ENCODE measurements at regions not wholly inside any gene's neighbourhood (a gene's known extent, or its start where the extent isn't known, plus 50 kb on each side); places are given as distances from the start of the nearest gene placed in this dataset.
"Not testable (repeated sequence)": the region's sequence is repeated elsewhere in the genome, so short reads cannot be mapped to it uniquely, and the experiment has no call there.

GRCh38 chr16:51834794-51835193 lies 683.7 kb upstream of the SALL1 start:
- H3K4me3 ChIP-seq (ENCODE audit: insufficient read depth, low read depth, low read length, poor library complexity, severe bottlenecking), result no peak overlapping the region
- H3K27me3 ChIP-seq (replicated peaks; ENCODE audit: control insufficient read depth, insufficient read depth, low read length, poor library complexity, severe bottlenecking), result no peaks in the 10 kb centered on the region
- H3K27ac ChIP-seq (ENCODE audit: insufficient read depth, low read length, poor library complexity, severe bottlenecking), result no peak overlapping the region
- no peaks in the 10 kb centered on the region for H3K36me3 ChIP-seq (ENCODE audit: control insufficient read depth, insufficient read depth, low read length)
- H3K4me1 ChIP-seq (ENCODE audit: control insufficient read depth, insufficient read depth, low read length, poor library complexity, severe bottlenecking), result no peaks in the 10 kb centered on the region
- DNase-seq, result no peak
- no peaks in the 10 kb centered on the region for H3K9me3 ChIP-seq (ENCODE audit: control insufficient read depth, low read length)

- Histone ChIP-seq H3K4me3 (ENCODE audit: insufficient read depth, low read depth, low read length, poor library complexity, severe bottlenecking) (no peak overlapping the region), H3K36me3 (ENCODE audit: control insufficient read depth, insufficient read depth, low read length) (no peaks in the 10 kb centered on the region), H3K27ac (ENCODE audit: insufficient read depth, low read length, poor library complexity, severe bottlenecking) (no peak overlapping the region), H3K27me3 (replicated peaks; ENCODE audit: control insufficient read depth, insufficient read depth, low read length, poor library complexity, severe bottlenecking) (no peaks in the 10 kb centered on the region), H3K9me3 (ENCODE audit: control insufficient read depth, low read length) (no peaks in the 10 kb centered on the region), H3K4me1 (ENCODE audit: control insufficient read depth, insufficient read depth, low read length, poor library complexity, severe bottlenecking) (no peaks in the 10 kb centered on the region)
- DNase-seq, result no peak
Observed at GRCh38 chr16:51834133-51834532, 683.1 kb upstream of the SALL1 start.

GRCh38 chr16:51831595-51832367 lies 680.7 kb upstream of the SALL1 start:
- DNase-seq, result no peak
- Histone ChIP-seq H3K27me3 (replicated peaks; ENCODE audit: control insufficient read depth, insufficient read depth, low read length, poor library complexity, severe bottlenecking) (no peaks in the 10 kb centered on the region), H3K4me3 (ENCODE audit: insufficient read depth, low read depth, low read length, poor library complexity, severe bottlenecking) (no peak overlapping the region), H3K9me3 (ENCODE audit: control insufficient read depth, low read length) (no peaks in the 10 kb centered on the region), H3K36me3 (ENCODE audit: control insufficient read depth, insufficient read depth, low read length) (no peaks in the 10 kb centered on the region), H3K4me1 (ENCODE audit: control insufficient read depth, insufficient read depth, low read length, poor library complexity, severe bottlenecking) (no peaks in the 10 kb centered on the region), H3K27ac (ENCODE audit: insufficient read depth, low read length, poor library complexity, severe bottlenecking) (no peak overlapping the region)

- H3K36me3 ChIP-seq (ENCODE audit: control insufficient read depth, insufficient read depth, low read length); DNase-seq; H3K4me1 ChIP-seq (ENCODE audit: control insufficient read depth, insufficient read depth, low read length, poor library complexity, severe bottlenecking); H3K4me3 ChIP-seq (ENCODE audit: insufficient read depth, low read depth, low read length, poor library complexity, severe bottlenecking); H3K27ac ChIP-seq (ENCODE audit: insufficient read depth, low read length, poor library complexity, severe bottlenecking); H3K9me3 ChIP-seq (ENCODE audit: control insufficient read depth, low read length); H3K27me3 ChIP-seq (replicated peaks; ENCODE audit: control insufficient read depth, insufficient read depth, low read length, poor library complexity, severe bottlenecking): not testable (repeated sequence)
Observed at GRCh38 chr16:51831034-51831433, 680.0 kb upstream of the SALL1 start.

- no peaks in the 10 kb centered on the region for H3K4me1 ChIP-seq (ENCODE audit: control insufficient read depth, insufficient read depth, low read length, poor library complexity, severe bottlenecking)
- DNase-seq, result no peak
- H3K36me3 ChIP-seq (ENCODE audit: control insufficient read depth, insufficient read depth, low read length), result no peaks in the 10 kb centered on the region
Observed at GRCh38 chr16:51825779-51826178, 674.7 kb upstream of the SALL1 start.

GRCh38 chr16:51822471-51822870 lies 671.4 kb upstream of the SALL1 start:
- Histone ChIP-seq H3K27ac (ENCODE audit: insufficient read depth, low read length, poor library complexity, severe bottlenecking) (no peak overlapping the region), H3K36me3 (ENCODE audit: control insufficient read depth, insufficient read depth, low read length) (no peaks in the 10 kb centered on the region), H3K9me3 (ENCODE audit: control insufficient read depth, low read length) (no peaks in the 10 kb centered on the region), H3K4me1 (ENCODE audit: control insufficient read depth, insufficient read depth, low read length, poor library complexity, severe bottlenecking) (no peaks in the 10 kb centered on the region), H3K27me3 (replicated peaks; ENCODE audit: control insufficient read depth, insufficient read depth, low read length, poor library complexity, severe bottlenecking) (no peaks in the 10 kb centered on the region), H3K4me3 (ENCODE audit: insufficient read depth, low read depth, low read length, poor library complexity, severe bottlenecking) (no peak overlapping the region)
- DNase-seq, result no peak

More at GRCh38 chr16:51825779-51826178, 674.7 kb upstream of the SALL1 start:
- H3K27me3 ChIP-seq (replicated peaks; ENCODE audit: control insufficient read depth, insufficient read depth, low read length, poor library complexity, severe bottlenecking), result no peaks in the 10 kb centered on the region
- H3K4me3 ChIP-seq (ENCODE audit: insufficient read depth, low read depth, low read length, poor library complexity, severe bottlenecking), result no peak overlapping the region
- no peaks in the 10 kb centered on the region for H3K9me3 ChIP-seq (ENCODE audit: control insufficient read depth, low read length)
- no peak overlapping the region for H3K27ac ChIP-seq (ENCODE audit: insufficient read depth, low read length, poor library complexity, severe bottlenecking)

- no peak overlapping the region for H3K27ac ChIP-seq (ENCODE audit: insufficient read depth, low read length, poor library complexity, severe bottlenecking)
- H3K4me1 ChIP-seq (ENCODE audit: control insufficient read depth, insufficient read depth, low read length, poor library complexity, severe bottlenecking), result no peaks in the 10 kb centered on the region
- no peak for DNase-seq
- H3K9me3 ChIP-seq (ENCODE audit: control insufficient read depth, low read length), result no peaks in the 10 kb centered on the region
- H3K36me3 ChIP-seq (ENCODE audit: control insufficient read depth, insufficient read depth, low read length), result no peaks in the 10 kb centered on the region
- H3K4me3 ChIP-seq (ENCODE audit: insufficient read depth, low read depth, low read length, poor library complexity, severe bottlenecking), result no peak overlapping the region
- no peaks in the 10 kb centered on the region for H3K27me3 ChIP-seq (replicated peaks; ENCODE audit: control insufficient read depth, insufficient read depth, low read length, poor library complexity, severe bottlenecking)
Observed at GRCh38 chr16:51821527-51821926, 670.5 kb upstream of the SALL1 start.

GRCh38 chr16:51820176-51820575 lies 669.1 kb upstream of the SALL1 start:
- no peak for DNase-seq

GRCh38 chr16:51818342-51818944 lies 667.4 kb upstream of the SALL1 start:
- H3K27ac ChIP-seq (ENCODE audit: insufficient read depth, low read length, poor library complexity, severe bottlenecking), result no peak overlapping the region
- H3K4me3 ChIP-seq (ENCODE audit: insufficient read depth, low read depth, low read length, poor library complexity, severe bottlenecking), result no peak overlapping the region
- no peaks in the 10 kb centered on the region for H3K9me3 ChIP-seq (ENCODE audit: control insufficient read depth, low read length)
- no peaks in the 10 kb centered on the region for H3K4me1 ChIP-seq (ENCODE audit: control insufficient read depth, insufficient read depth, low read length, poor library complexity, severe bottlenecking)
- DNase-seq, result no peak
- H3K27me3 ChIP-seq (replicated peaks; ENCODE audit: control insufficient read depth, insufficient read depth, low read length, poor library complexity, severe bottlenecking), result no peaks in the 10 kb centered on the region
- H3K36me3 ChIP-seq (ENCODE audit: control insufficient read depth, insufficient read depth, low read length), result no peaks in the 10 kb centered on the region

More at GRCh38 chr16:51820176-51820575, 669.1 kb upstream of the SALL1 start:
- no peaks in the 10 kb centered on the region for H3K4me1 ChIP-seq (ENCODE audit: control insufficient read depth, insufficient read depth, low read length, poor library complexity, severe bottlenecking)
- no peaks in the 10 kb centered on the region for H3K36me3 ChIP-seq (ENCODE audit: control insufficient read depth, insufficient read depth, low read length)
- H3K27ac ChIP-seq (ENCODE audit: insufficient read depth, low read length, poor library complexity, severe bottlenecking), result no peak overlapping the region
- no peaks in the 10 kb centered on the region for H3K27me3 ChIP-seq (replicated peaks; ENCODE audit: control insufficient read depth, insufficient read depth, low read length, poor library complexity, severe bottlenecking)
- no peak overlapping the region for H3K4me3 ChIP-seq (ENCODE audit: insufficient read depth, low read depth, low read length, poor library complexity, severe bottlenecking)
- no peaks in the 10 kb centered on the region for H3K9me3 ChIP-seq (ENCODE audit: control insufficient read depth, low read length)

GRCh38 chr16:51816929-51817328 lies 665.9 kb upstream of the SALL1 start:
- Histone ChIP-seq H3K36me3 (ENCODE audit: control insufficient read depth, insufficient read depth, low read length) (no peaks in the 10 kb centered on the region), H3K4me3 (ENCODE audit: insufficient read depth, low read depth, low read length, poor library complexity, severe bottlenecking) (no peak overlapping the region), H3K27me3 (replicated peaks; ENCODE audit: control insufficient read depth, insufficient read depth, low read length, poor library complexity, severe bottlenecking) (no peaks in the 10 kb centered on the region), H3K9me3 (ENCODE audit: control insufficient read depth, low read length) (no peaks in the 10 kb centered on the region), H3K27ac (ENCODE audit: insufficient read depth, low read length, poor library complexity, severe bottlenecking) (no peak overlapping the region), H3K4me1 (ENCODE audit: control insufficient read depth, insufficient read depth, low read length, poor library complexity, severe bottlenecking) (no peaks in the 10 kb centered on the region)
- DNase-seq, result no peak

Measured in effector memory CD4-positive, alpha-beta T cell (primary cell).